ENCODE measurements at regions not wholly inside any gene's neighbourhood (a gene's known extent, or its start where the extent isn't known, plus 50 kb on each side); places are given as distances from the start of the nearest gene placed in this dataset.

GRCh38 chr14:94876306-94876705 lies 106.4 kb upstream of the GSC start:
- no peaks in the 10 kb centered on the region for H3K9me3 Mint-ChIP-seq
- peaks cover 19% of the 10 kb centered on the region for H3K4me1 Mint-ChIP-seq
- no peak for DNase-seq
- H3K36me3 Mint-ChIP-seq (ENCODE audit: low read depth): no peaks in the 10 kb centered on the region
- no peak overlapping the region for H3K4me3 Mint-ChIP-seq
- no peak for TF ChIP-seq CTCF (IDR thresholded peaks at IDR 0.05)
- H3K27ac Mint-ChIP-seq: no peak overlapping the region
- H3K27me3 Mint-ChIP-seq (ENCODE audit: low read depth, poor library complexity): peaks cover 28% of the 10 kb centered on the region

GRCh38 chr14:94875256-94875655 lies 105.3 kb upstream of the GSC start:
- H3K4me3 Mint-ChIP-seq: no peak overlapping the region
- peaks cover 19% of the 10 kb centered on the region for H3K4me1 Mint-ChIP-seq
- no peaks in the 10 kb centered on the region for H3K9me3 Mint-ChIP-seq
- H3K27ac Mint-ChIP-seq: no peak overlapping the region
- H3K27me3 Mint-ChIP-seq (ENCODE audit: low read depth, poor library complexity): peaks cover 30% of the 10 kb centered on the region
- no peak for TF ChIP-seq CTCF (IDR thresholded peaks at IDR 0.05)
- no peak for DNase-seq
- no peaks in the 10 kb centered on the region for H3K36me3 Mint-ChIP-seq (ENCODE audit: low read depth)

- Mint-ChIP-seq H3K4me1 (no peaks in the 10 kb centered on the region), H3K36me3 (ENCODE audit: low read depth) (no peaks in the 10 kb centered on the region), H3K27ac (no peak overlapping the region), H3K4me3 (no peak overlapping the region), H3K9me3 (no peaks in the 10 kb centered on the region), H3K27me3 (ENCODE audit: low read depth, poor library complexity) (peaks cover 34% of the 10 kb centered on the region)
- no peak for TF ChIP-seq CTCF (IDR thresholded peaks at IDR 0.05)
- DNase-seq: no peak
These were observed 98.8 kb upstream of the GSC start for GRCh38 chr14:94868772-94869072.

- Mint-ChIP-seq H3K36me3 (ENCODE audit: low read depth) (no peaks in the 10 kb centered on the region), H3K4me1 (no peaks in the 10 kb centered on the region), H3K9me3 (no peaks in the 10 kb centered on the region), H3K27ac (peak overlapping the region; percentile 10), H3K4me3 (no peak overlapping the region), H3K27me3 (ENCODE audit: low read depth, poor library complexity) (peaks cover 34% of the 10 kb centered on the region)
- TF ChIP-seq CTCF (IDR thresholded peaks at IDR 0.05): no peak
- no peak for DNase-seq
These were observed 98.2 kb upstream of the GSC start for GRCh38 chr14:94867946-94868771.

- H3K36me3 Mint-ChIP-seq (ENCODE audit: low read depth): no peaks in the 10 kb centered on the region
- no peaks in the 10 kb centered on the region for H3K9me3 Mint-ChIP-seq
- H3K4me1 Mint-ChIP-seq: peaks cover 5% of the 10 kb centered on the region
- H3K27ac Mint-ChIP-seq: no peak overlapping the region
- DNase-seq: no peak
- peaks cover 33% of the 10 kb centered on the region for H3K27me3 Mint-ChIP-seq (ENCODE audit: low read depth, poor library complexity)
- no peak overlapping the region for H3K4me3 Mint-ChIP-seq
- TF ChIP-seq CTCF (IDR thresholded peaks at IDR 0.05): no peak
These were observed 97.3 kb upstream of the GSC start for GRCh38 chr14:94867209-94867608.

All from nephron progenitor cell (in vitro differentiated cells).